Ectodermal cell (in vitro differentiated cells): ENCODE measurements at regions not wholly inside any gene's neighbourhood (a gene's known extent, or its start where the extent isn't known, plus 50 kb on each side); places are given as distances from the start of the nearest gene placed in this dataset.

Experiments
- H3K27ac ChIP-seq: 2 replicates; pipeline ENCODE4 v1.7.0; 2013; ENCODE audit warnings: mild to moderate bottlenecking, low read depth, low read length; ENCODE audit not compliant: insufficient read depth, poor library complexity, severe bottlenecking
- H3K27me3 ChIP-seq: 2 replicates; pipeline ENCODE4 v1.7.0; 2013; ENCODE audit warnings: mild to moderate bottlenecking, low read length; ENCODE audit not compliant: insufficient read depth, control insufficient read depth, poor library complexity, severe bottlenecking
- H3K36me3 ChIP-seq: one replicate; pipeline ENCODE4 v1.7.0; 2013; ENCODE audit warnings: low read length; ENCODE audit not compliant: control insufficient read depth, insufficient read depth
- H3K4me1 ChIP-seq: one replicate; pipeline ENCODE4 v1.7.0; 2013; ENCODE audit warnings: low read length; ENCODE audit not compliant: control insufficient read depth, insufficient read depth
- H3K4me3 ChIP-seq: 2 replicates; pipeline ENCODE4 v1.7.0; 2013; ENCODE audit warnings: low read depth, low read length, control low read depth; ENCODE audit not compliant: insufficient read depth
- H3K9me3 ChIP-seq: 2 replicates; pipeline ENCODE4 v1.7.0; 2013; ENCODE audit warnings: mild to moderate bottlenecking, low read length, moderate library complexity; ENCODE audit not compliant: control insufficient read depth
- WGBS, 2 experiments: methylation state at CpG; one replicate each; pipeline ENCODE4 v1.1.7; 2013; ENCODE audit warnings: missing lambda C conversion rate in 2 of 2; 5-methylcytosine and 5-hydroxymethylcytosine counted together

DNA sequence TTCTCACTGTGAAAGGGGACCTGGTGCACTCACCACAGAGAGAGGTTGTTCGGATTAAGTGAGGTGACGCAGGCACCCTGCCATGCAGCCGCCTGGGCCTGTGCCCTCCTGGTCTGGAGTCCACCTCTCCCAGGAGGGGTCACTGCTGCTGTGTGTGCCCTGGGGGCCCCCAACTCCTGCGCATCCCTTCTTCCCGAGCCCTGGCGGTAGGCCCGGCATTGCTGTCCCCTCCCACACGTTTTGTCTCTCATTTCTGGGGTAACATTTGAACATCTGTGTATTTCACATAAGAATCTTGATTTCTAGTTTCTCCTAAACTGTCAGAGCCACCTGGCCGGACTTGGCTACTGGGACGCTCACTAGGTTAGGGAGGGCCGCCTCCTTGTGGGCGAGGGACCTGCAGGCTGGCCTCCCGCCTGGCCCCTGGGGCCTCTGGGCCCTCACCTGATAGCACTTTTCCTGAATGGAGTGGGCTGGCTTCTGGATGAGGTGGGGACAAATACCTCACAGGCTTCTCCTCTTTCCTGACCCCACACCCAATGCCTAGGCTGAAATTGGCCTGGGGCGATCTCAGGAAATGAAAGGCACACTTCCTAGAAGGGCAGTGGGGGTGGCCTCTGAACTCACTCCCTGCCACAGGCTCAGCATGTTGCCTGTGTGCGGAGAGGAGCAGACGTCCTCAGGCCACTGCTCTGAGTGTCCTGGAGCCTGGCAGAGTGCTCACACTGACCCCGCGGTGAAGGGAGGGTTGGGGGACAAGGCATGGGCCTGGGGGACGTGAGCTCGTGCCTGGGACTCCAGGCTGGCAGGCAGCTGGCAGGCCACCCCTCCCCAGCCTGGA, 104.2 kb upstream of the PRR23E start:
- Histone ChIP-seq H3K4me1 (peaks cover 21% of the 10 kb centered on the region), H3K27ac (no peak overlapping the region), H3K4me3 (no peak overlapping the region), H3K27me3 (no peaks in the 10 kb centered on the region), H3K9me3 (no peaks in the 10 kb centered on the region), H3K36me3 (no peaks in the 10 kb centered on the region)
- 79 to 83% methylated on average over 20 of the region's 20 CpGs for WGBS, 2 experiments

GRCh38 chr3:127089486-127090145, 103.3 kb upstream of the PRR23E start:
- no peaks in the 10 kb centered on the region for H3K36me3 ChIP-seq
- peaks cover 17% of the 10 kb centered on the region for H3K4me1 ChIP-seq
- no peak overlapping the region for H3K4me3 ChIP-seq
- H3K27ac ChIP-seq: no peak overlapping the region
- WGBS, 2 experiments: 92 to 95% methylated on average over 7 of the region's 7 CpGs
- H3K27me3 ChIP-seq: no peaks in the 10 kb centered on the region
- no peaks in the 10 kb centered on the region for H3K9me3 ChIP-seq

DNA sequence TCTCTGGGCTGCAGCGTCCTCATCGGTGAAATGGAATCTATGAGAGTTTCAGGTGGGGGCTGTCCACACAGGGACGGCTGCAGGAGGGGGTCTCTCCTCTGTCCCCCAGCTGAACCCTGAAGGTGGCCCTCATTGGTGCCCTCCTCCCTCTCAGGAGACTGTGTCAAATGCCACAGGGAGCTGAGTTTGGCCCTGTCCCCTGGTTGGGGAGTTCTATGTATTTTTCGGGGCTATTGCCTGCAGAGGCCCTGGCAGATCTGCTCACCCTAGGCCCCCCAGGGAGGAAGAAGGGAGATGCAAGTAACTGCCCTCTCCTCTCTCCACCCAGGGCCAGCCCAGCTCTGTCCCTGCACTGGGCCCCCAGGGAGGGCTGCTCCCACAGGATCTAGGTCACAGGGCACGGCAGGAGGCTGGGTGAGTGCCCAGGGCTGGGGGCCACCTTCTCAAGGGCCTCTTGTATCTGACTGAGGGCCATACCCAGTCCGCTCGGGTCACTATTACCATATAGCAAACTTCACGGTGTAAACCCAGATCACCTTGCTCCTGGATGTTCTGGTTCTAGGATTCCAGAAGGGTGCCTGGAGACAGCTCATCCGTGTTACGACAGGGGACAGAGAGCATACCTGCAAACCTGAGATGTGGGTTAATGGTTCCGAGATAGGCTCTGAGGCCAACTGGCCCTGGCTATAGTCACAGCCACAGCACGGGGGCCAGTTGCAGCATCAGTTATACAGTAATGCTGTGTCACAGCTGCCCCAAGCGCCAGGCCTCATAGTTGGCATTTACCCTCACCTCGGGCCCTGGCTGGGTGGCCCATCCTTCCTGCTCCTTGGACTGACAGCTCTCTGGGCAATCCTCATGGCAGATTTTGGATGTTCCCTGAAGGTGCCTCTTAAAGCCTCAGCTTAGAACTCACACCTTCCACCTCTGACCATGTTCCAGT, 102.4 kb upstream of the PRR23E start:
- H3K4me3 ChIP-seq: no peak overlapping the region
- 94% methylated on average over 14 of the region's 14 CpGs for WGBS, 2 experiments
- no peaks in the 10 kb centered on the region for H3K9me3 ChIP-seq
- H3K27me3 ChIP-seq: no peaks in the 10 kb centered on the region
- H3K4me1 ChIP-seq: peaks cover 17% of the 10 kb centered on the region
- H3K36me3 ChIP-seq: no peaks in the 10 kb centered on the region
- no peak overlapping the region for H3K27ac ChIP-seq

- Histone ChIP-seq H3K27me3 (no peaks in the 10 kb centered on the region), H3K4me3 (no peak overlapping the region), H3K4me1 (peaks cover 17% of the 10 kb centered on the region), H3K9me3 (no peaks in the 10 kb centered on the region), H3K36me3 (no peaks in the 10 kb centered on the region), H3K27ac (no peak overlapping the region)
- 94 to 96% methylated on average over 8 of the region's 8 CpGs for WGBS, 2 experiments
These were observed 101.6 kb upstream of the PRR23E start for GRCh38 chr3:127091376-127091775.

DNA sequence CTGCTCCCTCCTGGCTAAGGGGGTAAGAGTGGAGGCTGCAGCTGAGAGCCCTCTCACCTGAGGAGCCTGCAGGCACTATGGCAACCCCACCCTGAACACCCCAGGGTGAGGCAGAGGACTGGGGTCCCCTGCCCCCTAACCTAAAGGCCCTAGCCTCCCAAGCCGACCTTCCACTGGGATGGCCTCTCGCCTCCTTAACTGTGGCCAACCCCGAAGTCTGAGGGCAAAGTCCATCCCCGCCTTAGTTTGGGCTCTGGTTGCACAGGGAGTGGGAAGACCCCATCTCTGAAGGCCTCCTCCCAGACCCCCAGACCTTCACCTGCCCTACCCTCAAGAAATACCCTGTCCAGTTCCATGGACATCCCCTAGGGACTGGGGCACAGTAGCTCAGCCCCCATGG, 100.6 kb upstream of the PRR23E start:
- no peaks in the 10 kb centered on the region for H3K27me3 ChIP-seq
- H3K4me1 ChIP-seq: peaks cover 17% of the 10 kb centered on the region
- no peak overlapping the region for H3K27ac ChIP-seq
- H3K9me3 ChIP-seq: no peaks in the 10 kb centered on the region
- no peaks in the 10 kb centered on the region for H3K36me3 ChIP-seq
- no peak overlapping the region for H3K4me3 ChIP-seq
- 93 to 98% methylated on average over 4 of the region's 4 CpGs for WGBS, 2 experiments

GRCh38 chr3:127092776-127093175, 100.2 kb upstream of the PRR23E start:
- 37 to 42% methylated on average over 11 of the region's 11 CpGs for WGBS, 2 experiments
- no peak overlapping the region for H3K4me3 ChIP-seq
- no peak overlapping the region for H3K27ac ChIP-seq
- no peaks in the 10 kb centered on the region for H3K36me3 ChIP-seq
- no peaks in the 10 kb centered on the region for H3K9me3 ChIP-seq
- peaks cover 17% of the 10 kb centered on the region for H3K4me1 ChIP-seq
- H3K27me3 ChIP-seq: no peaks in the 10 kb centered on the region

GRCh38 chr3:127093312-127093711, 99.6 kb upstream of the PRR23E start:
- Histone ChIP-seq H3K36me3 (no peaks in the 10 kb centered on the region), H3K27me3 (no peaks in the 10 kb centered on the region), H3K9me3 (no peaks in the 10 kb centered on the region), H3K4me1 (peaks cover 17% of the 10 kb centered on the region), H3K4me3 (no peak overlapping the region), H3K27ac (no peak overlapping the region)
- WGBS, 2 experiments: 94 to 96% methylated on average over 9 of the region's 9 CpGs

GRCh38 chr3:127095774-127096173, 97.2 kb upstream of the PRR23E start:
- WGBS, 2 experiments: 93 to 96% methylated on average over 4 of the region's 4 CpGs

DNA sequence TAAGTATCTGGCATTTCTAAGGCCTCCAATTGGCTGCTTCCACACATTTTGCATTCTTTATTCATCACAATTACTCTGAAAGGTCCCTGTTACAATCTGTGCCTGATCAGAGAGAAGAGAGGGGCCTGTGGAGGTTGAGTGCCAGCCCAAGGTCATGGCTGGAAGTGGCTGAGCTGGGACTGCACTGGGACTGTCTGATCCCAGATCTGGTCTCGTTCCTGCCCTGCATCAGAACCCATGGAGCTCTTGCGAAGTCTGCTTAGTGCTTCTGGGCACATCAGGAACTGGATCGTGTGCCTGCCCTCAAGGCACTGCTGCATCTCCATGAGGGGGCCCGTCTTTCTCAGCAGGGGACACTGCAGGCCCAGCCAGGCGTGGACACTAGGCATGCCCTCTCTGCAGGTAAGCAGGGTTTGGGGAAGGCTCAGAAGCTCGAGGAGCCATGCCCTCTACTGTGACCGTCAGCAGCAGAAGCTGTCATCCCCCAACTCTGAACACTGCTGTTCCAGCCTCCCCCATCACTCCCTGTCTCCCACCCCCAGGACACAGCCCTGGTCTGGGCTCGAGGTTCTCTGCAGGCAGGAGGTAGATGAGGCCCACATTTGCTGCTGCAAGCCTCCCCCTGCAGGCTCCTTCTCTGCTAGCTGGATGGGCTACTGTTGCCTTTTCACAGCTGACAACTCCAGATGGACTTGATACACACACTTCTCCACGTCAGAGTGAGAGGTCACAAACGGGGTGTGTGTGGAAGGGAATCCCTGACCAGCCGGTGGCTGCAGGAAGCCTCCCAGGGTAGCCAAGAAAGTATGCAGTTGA, 96.5 kb upstream of the PRR23E start:
- WGBS, 2 experiments: 79 to 86% methylated on average over 11 of the region's 11 CpGs
- Histone ChIP-seq H3K27ac (no peak overlapping the region), H3K4me3 (no peak overlapping the region)

More at GRCh38 chr3:127095774-127096173, 97.2 kb upstream of the PRR23E start:
- Histone ChIP-seq H3K9me3 (no peaks in the 10 kb centered on the region), H3K36me3 (no peaks in the 10 kb centered on the region), H3K4me3 (no peak overlapping the region), H3K27me3 (no peaks in the 10 kb centered on the region), H3K27ac (no peak overlapping the region), H3K4me1 (peaks cover 10% of the 10 kb centered on the region)

More for the DNA sequence above, 96.5 kb upstream of the PRR23E start:
- Histone ChIP-seq H3K9me3 (no peaks in the 10 kb centered on the region), H3K4me1 (peaks cover 10% of the 10 kb centered on the region), H3K27me3 (no peaks in the 10 kb centered on the region), H3K36me3 (no peaks in the 10 kb centered on the region)
